ENCODE measurements at regions not wholly inside any gene's neighbourhood (a gene's known extent, or its start where the extent isn't known, plus 50 kb on each side); places are given as distances from the start of the nearest gene placed in this dataset.
"Not testable (repeated sequence)": the region's sequence is repeated elsewhere in the genome, so short reads cannot be mapped to it uniquely, and the experiment has no call there.

GRCh38 chr2:57050007-57050406 lies 866.2 kb downstream of the CCDC85A start:
- no peak for DNase-seq

GRCh38 chr2:57066301-57066700 lies 882.5 kb downstream of the CCDC85A start:
- not testable (repeated sequence) for DNase-seq

GRCh38 chr2:57075226-57075625 lies 891.4 kb downstream of the CCDC85A start:
- DNase-seq: no peak

- DNase-seq: no peak
Observed at GRCh38 chr2:57080035-57080434, 896.2 kb downstream of the CCDC85A start.

- DNase-seq: no peak
Observed at GRCh38 chr2:57084697-57085281, 901.0 kb downstream of the CCDC85A start.

GRCh38 chr2:57093020-57093419 lies 909.2 kb downstream of the CCDC85A start:
- DNase-seq: no peak

GRCh38 chr2:57097855-57098254 lies 914.1 kb downstream of the CCDC85A start:
- DNase-seq: no peak

GRCh38 chr2:57100436-57100835 lies 916.6 kb downstream of the CCDC85A start:
- no peak for DNase-seq

- DNase-seq: no peak
Observed at GRCh38 chr2:57105694-57106093, 921.9 kb downstream of the CCDC85A start.

- no peak for DNase-seq
Observed at GRCh38 chr2:57107353-57107752, 923.6 kb downstream of the CCDC85A start.

- no peak for DNase-seq
Observed at GRCh38 chr2:57111531-57111930, 927.7 kb downstream of the CCDC85A start.

- DNase-seq: no peak
Observed at GRCh38 chr2:57119141-57119540, 927.5 kb upstream of the VRK2 start.

GRCh38 chr2:57126410-57126809 lies 920.2 kb upstream of the VRK2 start:
- DNase-seq: no peak

- DNase-seq: no peak
Observed at GRCh38 chr2:57139179-57139578, 907.4 kb upstream of the VRK2 start.

GRCh38 chr2:57141269-57141668 lies 905.3 kb upstream of the VRK2 start:
- no peak for DNase-seq

- DNase-seq: no peak
Observed at GRCh38 chr2:57146951-57147350, 899.7 kb upstream of the VRK2 start.

- no peak for DNase-seq
Observed at GRCh38 chr2:57156231-57156924, 890.2 kb upstream of the VRK2 start.

- no peak for DNase-seq
Observed at GRCh38 chr2:57160976-57161375, 885.6 kb upstream of the VRK2 start.

- no peak for DNase-seq
Observed at GRCh38 chr2:57177176-57177575, 869.4 kb upstream of the VRK2 start.

- DNase-seq: no peak
Observed at GRCh38 chr2:57180042-57180567, 866.5 kb upstream of the VRK2 start.

GRCh38 chr2:57180678-57181077 lies 865.9 kb upstream of the VRK2 start:
- no peak for DNase-seq

GRCh38 chr2:57181315-57182038 lies 865.1 kb upstream of the VRK2 start:
- no peak for DNase-seq

- DNase-seq: no peak
Observed at GRCh38 chr2:57182916-57183315, 863.7 kb upstream of the VRK2 start.

- DNase-seq: no peak
Observed at GRCh38 chr2:57185568-57185967, 861.0 kb upstream of the VRK2 start.
